IMR-90 (cell line): ENCODE measurements at regions not wholly inside any gene's neighbourhood (a gene's known extent, or its start where the extent isn't known, plus 50 kb on each side); places are given as distances from the start of the nearest gene placed in this dataset.

Experiments used
- ATAC-seq: fragments of 200-7000 bp; cut with Tn5 transposase; 2 replicates; pipeline ENCODE4 v1.9.1; 2020; ENCODE audit warnings: low read depth, mild to moderate bottlenecking, moderate library complexity
- BruUV-seq: library from RNA; stranded (reverse); fragments of 400-500 nt; replicated peaks from 2 replicates; lab custom pipeline; 2021; lab: Mats Ljungman, UMichigan
- CTCF ChIA-PET: fragments of 300-600 bp; formaldehyde crosslinking; extraction: SDS; loops from one replicate; lab custom pipeline; 2021; ENCODE audit warnings: antibody characterized with exemption; lab: Yijun Ruan, JAX
- POLR2A ChIA-PET: fragments of 300-600 bp; sonication (Branson Sonifier 250); formaldehyde crosslinking; loops from one replicate; lab custom pipeline; 2022; ENCODE audit warnings: antibody characterized with exemption; ENCODE audit not compliant: unreplicated experiment; lab: Charles Lee
- DNase-seq: peaks from one replicate; pipeline ENCODE4 v3.0.0; 2013
- H2AFZ ChIP-seq: replicated peaks from 2 replicates; pipeline ENCODE3; 2013; ENCODE audit warnings: low read length, mild to moderate bottlenecking; ENCODE audit not compliant: poor library complexity
- H2AK5ac ChIP-seq: 2 replicates; pipeline ENCODE4 v1.6.1; 2013; ENCODE audit warnings: low read depth, low read length, inconsistent platforms
- H2AK9ac ChIP-seq: replicated peaks from 2 replicates; pipeline ENCODE3; 2013; ENCODE audit warnings: mild to moderate bottlenecking, low read depth, low read length, moderate library complexity; ENCODE audit not compliant: poor library complexity
- H2BK120ac ChIP-seq: 2 replicates; pipeline ENCODE4 v1.6.1; 2013; ENCODE audit warnings: low read depth, low read length, inconsistent platforms
- H2BK15ac ChIP-seq: 3 replicates; pipeline ENCODE4 v1.6.1; 2013; ENCODE audit warnings: low read depth, low read length, inconsistent platforms
- H2BK20ac ChIP-seq: 2 replicates; pipeline ENCODE4 v1.6.1; 2013; ENCODE audit warnings: low read depth, mild to moderate bottlenecking, inconsistent platforms, low read length, moderate library complexity
- H2BK5ac ChIP-seq: 2 replicates; pipeline ENCODE4 v1.6.1; 2013; ENCODE audit warnings: mild to moderate bottlenecking, low read depth, low read length, inconsistent platforms; ENCODE audit not compliant: poor library complexity, severe bottlenecking
- H3K14ac ChIP-seq: replicated peaks from 2 replicates; pipeline ENCODE4 v1.6.1; 2013; ENCODE audit warnings: low read depth, low read length, inconsistent platforms
- H3K18ac ChIP-seq: 2 replicates; pipeline ENCODE4 v1.6.1; 2013; ENCODE audit warnings: low read depth, low read length, control low read depth
- H3K23ac ChIP-seq: 2 replicates; pipeline ENCODE4 v1.6.1; 2013; ENCODE audit warnings: low read depth, low read length, inconsistent platforms
- H3K27ac ChIP-seq: 2 replicates; pipeline ENCODE4 v1.5.1; 2013; ENCODE audit warnings: mild to moderate bottlenecking, control low read depth, low read length; ENCODE audit not compliant: insufficient read depth
- H3K27me3 ChIP-seq: 2 replicates; pipeline ENCODE4 v1.6.1; 2013; ENCODE audit warnings: low read length; ENCODE audit not compliant: control insufficient read depth, insufficient read depth
- H3K36me3 ChIP-seq: 2 replicates; pipeline ENCODE4 v1.6.1; 2013; ENCODE audit warnings: low read length, mixed read lengths; ENCODE audit not compliant: control insufficient read depth, insufficient read depth
- H3K4ac ChIP-seq: 2 replicates; pipeline ENCODE4 v1.6.1; 2013; ENCODE audit warnings: low read depth, low read length, inconsistent platforms
- H3K4me1 ChIP-seq: 2 replicates; pipeline ENCODE4 v1.6.1; 2013; ENCODE audit warnings: low read length, mixed read lengths; ENCODE audit not compliant: control insufficient read depth, insufficient read depth
- H3K4me2 ChIP-seq: 2 replicates; pipeline ENCODE4 v1.6.1; 2013; ENCODE audit warnings: low read depth, mild to moderate bottlenecking, control low read depth, low read length, moderate library complexity
- H3K4me3 ChIP-seq: 2 replicates; pipeline ENCODE4 v1.5.1; 2013; ENCODE audit warnings: low read depth, mild to moderate bottlenecking, control low read depth, low read length, moderate library complexity; ENCODE audit not compliant: insufficient read depth
- H3K56ac ChIP-seq: 2 replicates; pipeline ENCODE4 v1.6.1; 2013; ENCODE audit warnings: low read length, inconsistent platforms; ENCODE audit not compliant: insufficient read depth; ENCODE audit errors: extremely low read depth
- H3K79me1 ChIP-seq, 2 experiments: 2 replicates each; pipeline ENCODE4 v1.6.1; 2013; ENCODE audit warnings: low read length in 2 of 2, inconsistent platforms in 1 of 2, low read depth in 1 of 2
- H3K9ac ChIP-seq: 2 replicates; pipeline ENCODE4 v1.6.1; 2013; ENCODE audit warnings: low read depth, low read length, control low read depth
- H3K9me1 ChIP-seq: 2 replicates; pipeline ENCODE4 v1.6.1; 2013; ENCODE audit warnings: low read length, inconsistent platforms; ENCODE audit not compliant: insufficient read depth
- H3K9me3 ChIP-seq: 2 replicates; pipeline ENCODE4 v1.6.1; 2013; ENCODE audit warnings: low read length; ENCODE audit not compliant: control insufficient read depth, insufficient read depth
- H4K20me1 ChIP-seq: 2 replicates; pipeline ENCODE4 v1.6.1; 2013; ENCODE audit warnings: low read length, inconsistent platforms; ENCODE audit not compliant: insufficient read depth
- H4K5ac ChIP-seq: 2 replicates; pipeline ENCODE4 v1.6.1; 2013; ENCODE audit warnings: mild to moderate bottlenecking, low read depth, low read length, control low read depth
- H4K8ac ChIP-seq, 2 experiments: 2 replicates each; pipeline ENCODE4 v1.6.1; 2013; ENCODE audit warnings: low read depth in 2 of 2, low read length in 2 of 2, control low read depth in 1 of 2, inconsistent platforms in 1 of 2
- H4K91ac ChIP-seq: 2 replicates; pipeline ENCODE4 v1.6.1; 2013; ENCODE audit warnings: low read depth, low read length, inconsistent platforms; ENCODE audit not compliant: insufficient read depth
- BHLHE40 ChIP-seq: fragments of 150-350 bp; IDR thresholded peaks from 2 replicates; pipeline ENCODE4 v1.6.1; 2016; ENCODE audit warnings: mild to moderate bottlenecking, low read depth, low read length
- CEBPB ChIP-seq: IDR thresholded peaks from 2 replicates; pipeline ENCODE4 v1.6.1; 2012; ENCODE audit warnings: low read depth, low read length, improper control_type of control experiment
- CHD1 ChIP-seq: IDR thresholded peaks from 2 replicates; pipeline ENCODE4 v1.6.1; 2012; ENCODE audit warnings: low read depth, low read length, improper control_type of control experiment
- ELK1 ChIP-seq: fragments of 150-350 bp; IDR thresholded peaks from 2 replicates; pipeline ENCODE4 v1.6.1; 2016; ENCODE audit warnings: low read depth, mild to moderate bottlenecking, low read length, moderate library complexity, borderline replicate concordance
- FOS ChIP-seq: fragments of 150-350 bp; IDR thresholded peaks from 2 replicates; pipeline ENCODE4 v1.6.1; 2016; ENCODE audit warnings: low read depth, low read length
- MAFK ChIP-seq: IDR thresholded peaks from 2 replicates; pipeline ENCODE4 v1.6.1; 2012; ENCODE audit warnings: low read depth, low read length, improper control_type of control experiment
- MXI1 ChIP-seq: IDR thresholded peaks from 2 replicates; pipeline ENCODE4 v1.6.1; 2012; ENCODE audit warnings: low read depth, mild to moderate bottlenecking, low read length, moderate library complexity, borderline replicate concordance
- NFE2L2 ChIP-seq: fragments of 150-350 bp; IDR thresholded peaks from 2 replicates; pipeline ENCODE4 v1.6.1; 2016; ENCODE audit warnings: low read depth, mild to moderate bottlenecking, low read length
- POLR2A ChIP-seq: IDR thresholded peaks from 2 replicates; pipeline ENCODE4 v1.6.1; 2012; ENCODE audit warnings: mild to moderate bottlenecking, low read depth, low read length
- RAD21 ChIP-seq: IDR thresholded peaks from 2 replicates; pipeline ENCODE4 v1.6.1; 2012; ENCODE audit warnings: low read length, improper control_type of control experiment
- RCOR1 ChIP-seq: IDR thresholded peaks from 2 replicates; pipeline ENCODE4 v1.6.1; 2012; ENCODE audit warnings: mild to moderate bottlenecking, low read length, improper control_type of control experiment; ENCODE audit not compliant: insufficient replicate concordance
- SMC3 ChIP-seq: fragments of 150-350 bp; IDR thresholded peaks from 2 replicates; pipeline ENCODE4 v1.6.1; 2016; ENCODE audit warnings: low read depth, mild to moderate bottlenecking, antibody characterized with exemption, low read length, moderate library complexity
- USF2 ChIP-seq: fragments of 150-350 bp; IDR thresholded peaks from 2 replicates; pipeline ENCODE4 v1.6.1; 2017; ENCODE audit warnings: mild to moderate bottlenecking, antibody characterized with exemption, low read length, low read depth
- WGBS, 2 experiments: methylation state at CpG; one replicate each; pipeline versions ENCODE4 v1.1.5 to v1.1.7; 2013; ENCODE audit warnings: missing lambda C conversion rate in 2 of 2; ENCODE audit not compliant: insufficient read length in 1 of 2; ENCODE audit errors: extremely low coverage in 2 of 2; 5-methylcytosine and 5-hydroxymethylcytosine counted together
- dilution Hi-C: fragments of 300-500 bp; cut with HindIII; formaldehyde crosslinking; loops from one replicate; pipeline ENCODE4 v1.14.3; 2018; ENCODE audit warnings: low sequenced_read_pairs; ENCODE audit not compliant: unreplicated experiment
- in situ Hi-C: fragments of 300-500 bp; cut with MboI; formaldehyde crosslinking; loops from 3 replicates; pipeline ENCODE4 v1.14.3; 2019; ENCODE audit warnings: low sequenced_read_pairs, inconsistent platforms, mixed read lengths
- intact Hi-C: fragments of 100-400 bp; cut with micrococcal nuclease; formaldehyde crosslinking; loops from 2 replicates; pipeline ENCODE4 v1.10.0; 2022
- TF ChIP-seq, protein P1 (sequence below): conservative IDR thresholded peaks from 2 replicates; pipeline ENCODE4 v1.5.1; 2012; ENCODE audit warnings: mild to moderate bottlenecking, low read depth, low read length, improper control_type of control experiment

DNA sequence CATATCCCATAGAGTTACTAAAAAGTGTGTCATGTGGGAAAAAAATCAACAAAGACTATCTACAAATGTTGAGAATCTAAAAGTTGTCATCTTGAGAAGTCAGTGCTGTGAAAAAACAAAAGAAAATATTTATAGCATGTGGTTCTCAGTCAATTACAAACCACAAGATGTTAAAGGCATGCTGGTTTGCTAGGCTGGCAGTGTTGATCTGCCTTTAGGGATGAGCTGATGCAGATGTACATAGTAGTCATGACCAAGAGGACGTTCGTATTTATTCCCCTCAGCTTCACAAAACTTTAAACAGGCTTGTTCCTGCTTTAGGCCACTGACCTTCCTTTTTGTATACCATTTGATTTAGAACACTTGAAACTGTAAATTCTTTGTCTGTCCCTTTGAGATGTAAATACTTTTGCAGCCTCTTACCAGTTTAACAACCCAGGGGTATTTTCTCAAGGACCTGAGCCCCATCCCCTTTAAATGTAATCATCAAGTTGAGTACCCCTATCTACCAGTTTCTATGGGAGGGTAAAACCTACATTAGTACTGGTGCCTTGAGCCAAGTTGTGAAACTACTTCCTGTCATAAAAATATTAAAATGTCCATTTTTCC is 446.6 kb downstream of the KCNJ18 start:
- TF ChIP-seq POLR2A, result no peak
- TF ChIP-seq ELK1, result no peak
- no peak for TF ChIP-seq FOS
- TF ChIP-seq RAD21, result no peak
- TF ChIP-seq BHLHE40, result no peak
- TF ChIP-seq MAFK, result no peak
- no peak for TF ChIP-seq CHD1
- no peak for TF ChIP-seq NFE2L2
- TF ChIP-seq USF2, result no peak
- no peak for TF ChIP-seq SMC3
- TF ChIP-seq CEBPB, result no peak
- no peak for TF ChIP-seq MXI1
- TF ChIP-seq RCOR1, result no peak
- TF ChIP-seq, protein P1, sequence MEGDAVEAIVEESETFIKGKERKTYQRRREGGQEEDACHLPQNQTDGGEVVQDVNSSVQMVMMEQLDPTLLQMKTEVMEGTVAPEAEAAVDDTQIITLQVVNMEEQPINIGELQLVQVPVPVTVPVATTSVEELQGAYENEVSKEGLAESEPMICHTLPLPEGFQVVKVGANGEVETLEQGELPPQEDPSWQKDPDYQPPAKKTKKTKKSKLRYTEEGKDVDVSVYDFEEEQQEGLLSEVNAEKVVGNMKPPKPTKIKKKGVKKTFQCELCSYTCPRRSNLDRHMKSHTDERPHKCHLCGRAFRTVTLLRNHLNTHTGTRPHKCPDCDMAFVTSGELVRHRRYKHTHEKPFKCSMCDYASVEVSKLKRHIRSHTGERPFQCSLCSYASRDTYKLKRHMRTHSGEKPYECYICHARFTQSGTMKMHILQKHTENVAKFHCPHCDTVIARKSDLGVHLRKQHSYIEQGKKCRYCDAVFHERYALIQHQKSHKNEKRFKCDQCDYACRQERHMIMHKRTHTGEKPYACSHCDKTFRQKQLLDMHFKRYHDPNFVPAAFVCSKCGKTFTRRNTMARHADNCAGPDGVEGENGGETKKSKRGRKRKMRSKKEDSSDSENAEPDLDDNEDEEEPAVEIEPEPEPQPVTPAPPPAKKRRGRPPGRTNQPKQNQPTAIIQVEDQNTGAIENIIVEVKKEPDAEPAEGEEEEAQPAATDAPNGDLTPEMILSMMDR, result no peak
- Histone ChIP-seq H3K27ac (no peak overlapping the region), H4K91ac (no peak overlapping the region), H3K9me3 (peaks cover 6% of the 10 kb centered on the region; the same call in 1 of the 2 replicates), H2BK120ac (no peak overlapping the region), H3K27me3 (no peaks in the 10 kb centered on the region), H3K36me3 (no peaks in the 10 kb centered on the region), H3K23ac (no peak overlapping the region), H3K79me1 (no peaks in the 10 kb centered on the region), H3K9me1 (no peaks in the 10 kb centered on the region), H3K4me2 (no peak overlapping the region), H3K56ac (no peak overlapping the region), H3K18ac (no peak overlapping the region), H2AFZ (no peak overlapping the region), H2AK9ac (no peak overlapping the region), H2BK5ac (no peak overlapping the region), H2AK5ac (no peak overlapping the region), H4K8ac (no peak overlapping the region), H2BK15ac (no peak overlapping the region), H2BK20ac (no peak overlapping the region), H4K5ac (no peak overlapping the region), H3K4ac (no peak overlapping the region), H4K20me1 (no peaks in the 10 kb centered on the region), H3K4me3 (no peak overlapping the region), H3K9ac (no peak overlapping the region), H3K14ac (no peak overlapping the region), H3K4me1 (no peaks in the 10 kb centered on the region)
- in situ Hi-C loops, result no loop called here
- ChIA-PET CTCF (no interaction called here), POLR2A (no interaction called here)
- ATAC-seq (no peak), DNase-seq (no peak)
- intact Hi-C loops, result no loop called here
- BruUV-seq, result no TSS peak
- no CpG with 5 or more reads among the region's 2 CpGs for WGBS, 2 experiments
- dilution Hi-C loops, result no loop called here
